SK-N-MC (cell line): ENCODE measurements at regions not wholly inside any gene's neighbourhood (a gene's known extent, or its start where the extent isn't known, plus 50 kb on each side); places are given as distances from the start of the nearest gene placed in this dataset.
"Not testable (repeated sequence)": the region's sequence is repeated elsewhere in the genome, so short reads cannot be mapped to it uniquely, and the experiment has no call there.

Source experiments
- EZH2 ChIP-seq: fragments of 200-600 bp; sonication (generic); IDR thresholded peaks from one replicate; pipeline ENCODE4 v1.6.1; 2017; ENCODE audit warnings: antibody characterized with exemption
- POLR2AphosphoS5 ChIP-seq: IDR thresholded peaks from 2 replicates; pipeline ENCODE4 v1.6.1; 2012; ENCODE audit warnings: mild to moderate bottlenecking, low read depth, low read length, borderline replicate concordance

DNA sequence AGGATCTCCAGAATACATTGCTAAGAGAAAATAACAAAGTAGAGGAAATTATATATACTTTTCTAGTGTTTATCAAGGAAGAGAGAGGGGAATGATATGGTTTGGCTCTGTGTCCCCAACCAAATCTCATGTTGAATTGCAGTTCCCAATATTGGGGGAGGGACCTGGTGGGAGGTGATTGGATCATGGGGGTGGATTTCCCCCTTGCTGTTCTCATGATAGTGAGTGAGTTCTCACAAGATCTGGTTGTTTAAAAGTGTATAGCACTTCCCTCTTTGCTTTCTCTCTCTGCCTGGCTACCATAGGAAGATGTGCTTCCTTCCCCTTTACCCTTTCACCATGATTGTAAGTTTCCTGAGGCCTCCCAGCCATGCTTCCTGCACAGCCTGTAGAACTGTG is 337.9 kb downstream of the SEMA3D start:
- TF ChIP-seq POLR2AphosphoS5, EZH2: not testable (repeated sequence)
